ENCODE measurements at regions not wholly inside any gene's neighbourhood (a gene's known extent, or its start where the extent isn't known, plus 50 kb on each side); places are given as distances from the start of the nearest gene placed in this dataset.

DNA sequence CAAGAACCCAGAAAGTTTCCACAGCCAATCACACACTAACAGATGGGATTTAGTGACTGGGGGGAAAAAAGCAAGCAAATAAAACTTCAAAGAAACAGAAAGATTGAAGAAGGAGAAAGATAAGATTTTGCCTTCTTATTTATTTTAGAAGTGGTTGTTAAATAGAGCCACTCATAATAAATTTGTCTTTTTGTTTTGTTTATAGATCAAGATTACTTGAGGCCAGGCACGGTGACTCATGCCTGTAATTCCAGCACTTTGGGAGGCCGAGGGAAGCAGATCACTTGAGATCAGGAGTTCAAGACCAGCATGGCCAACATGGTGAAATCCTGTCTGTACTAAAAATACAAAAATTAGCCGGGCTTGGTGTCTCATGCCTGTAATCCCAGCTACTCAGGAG is 94.9 kb upstream of the RANBP3L start:
- Mint-ChIP-seq H3K4me3 (ENCODE audit: unreplicated experiment) (no peak overlapping the region), H3K27ac (ENCODE audit: unreplicated experiment) (no peak overlapping the region), H3K9me3 (ENCODE audit: unreplicated experiment) (no peaks in the 10 kb centered on the region), H3K36me3 (ENCODE audit: unreplicated experiment) (no peaks in the 10 kb centered on the region), H3K27me3 (ENCODE audit: unreplicated experiment) (peaks cover 23% of the 10 kb centered on the region), H3K4me1 (ENCODE audit: unreplicated experiment) (peaks cover 9% of the 10 kb centered on the region)
- DNase-seq (ENCODE audit: extremely low spot score, unreplicated experiment) = no peak
- TF ChIP-seq, protein P1, sequence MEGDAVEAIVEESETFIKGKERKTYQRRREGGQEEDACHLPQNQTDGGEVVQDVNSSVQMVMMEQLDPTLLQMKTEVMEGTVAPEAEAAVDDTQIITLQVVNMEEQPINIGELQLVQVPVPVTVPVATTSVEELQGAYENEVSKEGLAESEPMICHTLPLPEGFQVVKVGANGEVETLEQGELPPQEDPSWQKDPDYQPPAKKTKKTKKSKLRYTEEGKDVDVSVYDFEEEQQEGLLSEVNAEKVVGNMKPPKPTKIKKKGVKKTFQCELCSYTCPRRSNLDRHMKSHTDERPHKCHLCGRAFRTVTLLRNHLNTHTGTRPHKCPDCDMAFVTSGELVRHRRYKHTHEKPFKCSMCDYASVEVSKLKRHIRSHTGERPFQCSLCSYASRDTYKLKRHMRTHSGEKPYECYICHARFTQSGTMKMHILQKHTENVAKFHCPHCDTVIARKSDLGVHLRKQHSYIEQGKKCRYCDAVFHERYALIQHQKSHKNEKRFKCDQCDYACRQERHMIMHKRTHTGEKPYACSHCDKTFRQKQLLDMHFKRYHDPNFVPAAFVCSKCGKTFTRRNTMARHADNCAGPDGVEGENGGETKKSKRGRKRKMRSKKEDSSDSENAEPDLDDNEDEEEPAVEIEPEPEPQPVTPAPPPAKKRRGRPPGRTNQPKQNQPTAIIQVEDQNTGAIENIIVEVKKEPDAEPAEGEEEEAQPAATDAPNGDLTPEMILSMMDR (IDR thresholded peaks at IDR 0.05) = no peak

DNA sequence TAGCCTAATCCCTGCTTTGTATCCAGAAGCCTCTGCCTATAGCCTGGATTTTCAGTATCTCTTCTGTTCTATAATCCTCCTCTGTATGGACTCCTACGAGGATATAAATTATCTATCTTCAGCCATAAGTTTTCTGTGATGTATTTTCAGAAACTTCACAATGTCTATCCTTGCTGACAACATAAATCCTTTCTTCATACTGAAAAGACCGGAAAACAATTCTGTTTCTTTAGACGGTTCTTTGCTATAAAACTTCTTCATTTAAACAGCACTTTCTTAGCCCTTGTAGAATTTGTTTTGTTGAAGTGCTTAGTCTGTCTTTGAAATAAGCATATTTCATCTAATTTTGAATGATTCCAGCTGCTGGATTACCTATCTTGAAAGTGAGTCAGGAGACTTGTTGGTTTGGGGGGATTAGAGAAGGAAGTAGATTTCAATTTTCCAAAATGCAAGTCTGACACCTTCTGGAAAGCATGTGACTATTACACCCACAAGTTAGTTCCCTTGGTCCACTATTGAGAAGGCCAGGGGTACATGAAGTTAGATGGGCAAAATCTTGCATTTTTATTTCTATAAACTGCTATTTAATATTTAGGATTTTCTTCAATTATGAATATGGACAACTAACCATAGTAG is 96.3 kb upstream of the RANBP3L start:
- no peaks in the 10 kb centered on the region for H3K36me3 Mint-ChIP-seq (ENCODE audit: unreplicated experiment)
- DNase-seq (ENCODE audit: extremely low spot score, unreplicated experiment) = no peak
- no peak overlapping the region for H3K4me3 Mint-ChIP-seq (ENCODE audit: unreplicated experiment)
- no peaks in the 10 kb centered on the region for H3K9me3 Mint-ChIP-seq (ENCODE audit: unreplicated experiment)
- TF ChIP-seq, protein P1 (IDR thresholded peaks at IDR 0.05) = peak; percentile 55
- H3K27me3 Mint-ChIP-seq (ENCODE audit: unreplicated experiment) = peaks cover 23% of the 10 kb centered on the region
- no peak overlapping the region for H3K27ac Mint-ChIP-seq (ENCODE audit: unreplicated experiment)
- peaks cover 2% of the 10 kb centered on the region for H3K4me1 Mint-ChIP-seq (ENCODE audit: unreplicated experiment)

DNA sequence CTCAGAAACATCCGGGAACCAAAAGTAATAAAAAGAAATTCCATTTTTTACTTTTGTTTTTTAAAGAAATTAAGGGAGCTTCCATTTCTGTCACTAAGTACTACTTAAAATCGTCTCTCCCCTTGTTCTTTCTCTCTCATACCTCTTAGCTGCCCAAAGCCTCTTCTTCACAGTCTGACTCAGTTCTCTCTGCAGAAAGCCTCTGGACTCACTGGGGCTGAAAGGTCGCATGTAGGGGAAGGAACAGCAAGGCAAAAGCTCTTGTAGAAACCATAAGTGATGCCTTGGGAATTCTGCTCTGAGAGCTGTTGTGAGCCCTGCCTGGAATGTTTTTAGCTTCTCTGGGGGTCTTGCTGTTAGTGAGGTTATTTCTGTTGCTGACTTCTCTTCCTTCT is 100.8 kb upstream of the RANBP3L start:
- no peaks in the 10 kb centered on the region for H3K36me3 Mint-ChIP-seq (ENCODE audit: unreplicated experiment)
- no peak for DNase-seq (ENCODE audit: extremely low spot score, unreplicated experiment)
- TF ChIP-seq, protein P1 (IDR thresholded peaks at IDR 0.05) = no peak
- no peak overlapping the region for H3K27ac Mint-ChIP-seq (ENCODE audit: unreplicated experiment)
- no peak overlapping the region for H3K4me3 Mint-ChIP-seq (ENCODE audit: unreplicated experiment)
- H3K27me3 Mint-ChIP-seq (ENCODE audit: unreplicated experiment) = peaks cover 15% of the 10 kb centered on the region
- no peaks in the 10 kb centered on the region for H3K9me3 Mint-ChIP-seq (ENCODE audit: unreplicated experiment)
- H3K4me1 Mint-ChIP-seq (ENCODE audit: unreplicated experiment) = peaks cover 4% of the 10 kb centered on the region

DNA sequence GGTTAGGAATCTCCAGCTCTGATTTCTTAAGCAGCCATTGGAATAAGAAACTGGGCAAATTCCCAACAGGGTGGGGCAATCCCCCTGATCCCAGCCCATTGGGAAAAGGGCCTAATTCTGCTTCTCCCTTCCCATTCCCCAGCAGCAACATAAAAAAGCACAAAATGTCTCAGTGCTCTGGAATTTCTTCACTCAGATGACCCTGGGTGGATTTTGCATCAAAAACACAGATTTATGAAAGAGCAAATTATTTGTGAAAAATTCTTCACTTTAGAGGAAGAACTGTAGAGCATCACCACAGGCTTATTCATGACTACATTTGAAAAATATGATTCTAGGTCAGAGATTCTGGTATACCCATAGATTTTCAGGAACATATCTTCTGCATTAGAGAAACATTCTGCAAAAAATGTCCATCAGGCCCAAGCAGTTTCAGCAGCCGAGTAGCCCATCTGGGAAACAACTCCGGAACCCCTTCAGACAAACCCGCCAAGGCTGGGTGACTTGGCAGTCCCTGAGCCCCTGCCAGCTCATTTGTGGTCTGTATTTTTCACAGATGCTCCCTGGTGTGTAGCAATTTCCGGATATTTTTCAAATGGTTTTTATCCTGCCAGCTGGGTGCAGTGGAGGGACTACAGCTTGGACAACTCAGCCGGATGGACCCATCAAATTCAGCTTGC is 102.1 kb upstream of the RANBP3L start:
- DNase-seq (ENCODE audit: extremely low spot score, unreplicated experiment) = no peak
- peaks cover 4% of the 10 kb centered on the region for H3K4me1 Mint-ChIP-seq (ENCODE audit: unreplicated experiment)
- no peaks in the 10 kb centered on the region for H3K9me3 Mint-ChIP-seq (ENCODE audit: unreplicated experiment)
- H3K27ac Mint-ChIP-seq (ENCODE audit: unreplicated experiment) = no peak overlapping the region
- no peaks in the 10 kb centered on the region for H3K36me3 Mint-ChIP-seq (ENCODE audit: unreplicated experiment)
- TF ChIP-seq, protein P1 (IDR thresholded peaks at IDR 0.05) = no peak
- peaks cover 15% of the 10 kb centered on the region for H3K27me3 Mint-ChIP-seq (ENCODE audit: unreplicated experiment)
- H3K4me3 Mint-ChIP-seq (ENCODE audit: unreplicated experiment) = no peak overlapping the region

DNA sequence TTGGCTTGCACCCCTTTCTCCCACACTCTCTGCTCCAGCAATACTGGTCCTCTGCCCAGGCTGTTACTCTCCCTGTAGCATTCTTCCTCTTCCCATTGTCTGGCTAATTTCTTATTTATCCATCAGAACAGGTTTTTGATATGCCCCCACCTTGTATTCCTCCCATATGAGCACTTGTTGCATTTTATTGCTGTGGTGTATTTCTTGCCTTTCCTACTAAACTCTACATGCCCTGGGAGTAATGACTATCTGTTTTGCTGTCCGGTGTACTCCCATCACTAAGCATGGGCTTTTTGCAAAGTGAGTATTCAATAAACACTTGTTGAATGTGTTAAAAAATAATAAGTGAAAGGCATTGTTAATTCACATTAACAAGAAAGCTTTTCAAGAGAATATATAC is 104.3 kb upstream of the RANBP3L start:
- TF ChIP-seq, protein P1 (IDR thresholded peaks at IDR 0.05) = no peak
- Mint-ChIP-seq H3K4me1 (ENCODE audit: unreplicated experiment) (peaks cover 4% of the 10 kb centered on the region), H3K27ac (ENCODE audit: unreplicated experiment) (no peak overlapping the region), H3K9me3 (ENCODE audit: unreplicated experiment) (no peaks in the 10 kb centered on the region), H3K4me3 (ENCODE audit: unreplicated experiment) (no peak overlapping the region), H3K36me3 (ENCODE audit: unreplicated experiment) (no peaks in the 10 kb centered on the region), H3K27me3 (ENCODE audit: unreplicated experiment) (peaks cover 22% of the 10 kb centered on the region)
- DNase-seq (ENCODE audit: extremely low spot score, unreplicated experiment) = no peak
